GM19397 (cell line): ENCODE measurements at regions not wholly inside any gene's neighbourhood (a gene's known extent, or its start where the extent isn't known, plus 50 kb on each side); places are given as distances from the start of the nearest gene placed in this dataset.

ENCODE experiments used
- ATAC-seq: cut with Tn5 transposase; IDR thresholded peaks from one replicate; pipeline ENCODE4 v1.9.1; 2021; ENCODE audit warnings: mild to moderate bottlenecking, moderate library complexity; ENCODE audit not compliant: unreplicated experiment

DNA sequence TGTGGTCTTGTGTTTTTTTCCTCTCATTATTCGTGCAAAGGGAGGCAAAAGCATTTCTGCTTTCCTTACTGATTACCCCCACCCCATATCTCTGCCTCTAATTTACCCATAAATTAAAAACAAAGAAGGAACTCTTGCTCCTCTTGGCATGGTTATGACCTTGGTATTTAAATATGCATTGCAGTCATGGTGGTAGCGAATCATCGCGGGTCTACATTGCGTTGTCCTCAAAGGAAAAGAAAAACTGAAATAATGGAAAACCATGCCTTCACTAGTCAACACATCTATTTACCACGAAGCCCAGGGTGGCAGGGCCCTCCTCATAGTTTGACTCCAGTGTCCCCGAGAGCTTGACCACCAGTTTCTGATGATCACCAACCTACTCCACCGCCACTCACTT is 126.7 kb upstream of the PARP11 start:
- ATAC-seq = no peak

DNA sequence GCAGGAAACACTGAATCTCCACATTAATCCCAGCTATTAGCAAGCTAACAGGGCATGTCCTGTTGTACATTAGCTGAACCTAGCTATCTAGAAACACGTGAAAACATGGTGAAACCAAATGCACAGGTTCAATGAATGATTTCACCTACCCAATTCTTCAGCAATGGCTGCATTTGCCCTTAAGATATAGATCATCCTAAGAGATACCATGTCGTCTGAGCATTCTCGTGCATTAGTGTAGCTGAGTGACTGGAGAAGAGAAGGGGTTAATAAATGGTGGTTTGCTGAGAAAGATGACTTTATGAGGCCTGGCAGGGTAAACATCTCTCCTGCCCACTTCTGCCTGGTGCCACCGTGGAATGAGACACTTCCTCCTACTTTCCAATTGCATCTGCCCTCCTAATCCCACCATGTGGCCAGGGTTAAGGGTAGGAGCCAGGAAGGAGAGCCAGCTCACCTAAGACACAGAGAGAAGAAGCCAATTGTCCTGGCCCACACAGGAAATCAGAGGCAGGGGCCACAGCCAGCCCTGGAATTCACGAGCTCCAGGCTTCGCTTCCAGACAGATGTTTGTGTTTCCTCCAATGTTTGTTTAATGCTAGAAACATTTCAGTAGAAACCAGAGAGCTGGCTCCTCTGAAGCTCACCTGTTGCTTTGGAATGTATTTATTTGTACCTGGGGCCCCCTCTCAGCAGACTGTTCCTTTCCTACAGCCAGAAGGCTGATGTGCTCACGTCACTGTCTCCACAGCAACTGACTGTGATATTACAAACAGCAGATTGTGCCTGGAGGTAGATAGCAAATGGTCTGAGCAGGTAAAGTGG is 126.0 kb upstream of the PARP11 start:
- no peak for ATAC-seq

- no peak for ATAC-seq
Observed at GRCh38 chr12:3998397-3998796, 125.2 kb upstream of the PARP11 start.

DNA sequence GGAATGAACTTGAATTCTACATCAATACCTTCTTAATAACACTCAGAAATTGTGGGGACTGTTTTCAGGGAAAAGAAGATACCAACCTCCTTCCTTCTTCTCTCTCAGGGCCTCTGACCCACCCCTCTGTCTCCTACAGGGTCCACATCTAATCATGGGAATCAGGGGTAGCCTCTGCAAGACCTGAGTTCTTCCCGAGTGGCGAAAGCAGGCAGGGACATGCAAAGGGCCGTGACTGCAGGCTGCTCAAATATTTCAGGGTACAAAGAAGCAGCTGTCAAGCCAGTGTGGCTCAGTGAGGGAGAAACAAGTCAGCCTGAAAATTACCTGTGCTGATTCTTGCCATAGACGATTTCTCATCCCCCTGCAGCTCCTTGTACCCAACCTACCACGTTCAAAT is 123.1 kb upstream of the PARP11 start:
- no peak for ATAC-seq

DNA sequence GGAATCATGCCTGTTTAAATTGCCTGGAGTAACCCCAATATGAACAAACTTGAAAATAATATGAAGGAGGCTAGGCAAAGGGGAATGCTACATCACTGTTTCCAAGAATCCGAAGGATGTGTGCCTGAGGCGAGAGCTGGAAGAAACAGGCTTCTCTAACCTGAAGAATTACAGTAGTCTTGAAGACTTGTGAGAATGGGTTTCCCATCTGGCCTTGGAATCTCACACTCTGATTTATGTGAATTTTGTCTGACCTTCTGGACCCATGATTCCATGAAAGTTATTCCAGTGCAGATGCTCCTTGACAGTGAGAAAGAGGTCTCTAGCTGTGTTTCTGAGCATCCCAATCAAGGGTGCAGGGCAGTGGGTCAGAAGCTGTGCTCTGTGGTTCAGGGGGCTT is 122.1 kb upstream of the PARP11 start:
- ATAC-seq = no peak

- ATAC-seq = no peak
Observed at GRCh38 chr12:3994500-3994899, 121.3 kb upstream of the PARP11 start.

- ATAC-seq = no peak
Observed at GRCh38 chr12:3992945-3993344, 119.7 kb upstream of the PARP11 start.

- no peak for ATAC-seq
Observed at GRCh38 chr12:3991798-3992580, 118.8 kb upstream of the PARP11 start.

DNA sequence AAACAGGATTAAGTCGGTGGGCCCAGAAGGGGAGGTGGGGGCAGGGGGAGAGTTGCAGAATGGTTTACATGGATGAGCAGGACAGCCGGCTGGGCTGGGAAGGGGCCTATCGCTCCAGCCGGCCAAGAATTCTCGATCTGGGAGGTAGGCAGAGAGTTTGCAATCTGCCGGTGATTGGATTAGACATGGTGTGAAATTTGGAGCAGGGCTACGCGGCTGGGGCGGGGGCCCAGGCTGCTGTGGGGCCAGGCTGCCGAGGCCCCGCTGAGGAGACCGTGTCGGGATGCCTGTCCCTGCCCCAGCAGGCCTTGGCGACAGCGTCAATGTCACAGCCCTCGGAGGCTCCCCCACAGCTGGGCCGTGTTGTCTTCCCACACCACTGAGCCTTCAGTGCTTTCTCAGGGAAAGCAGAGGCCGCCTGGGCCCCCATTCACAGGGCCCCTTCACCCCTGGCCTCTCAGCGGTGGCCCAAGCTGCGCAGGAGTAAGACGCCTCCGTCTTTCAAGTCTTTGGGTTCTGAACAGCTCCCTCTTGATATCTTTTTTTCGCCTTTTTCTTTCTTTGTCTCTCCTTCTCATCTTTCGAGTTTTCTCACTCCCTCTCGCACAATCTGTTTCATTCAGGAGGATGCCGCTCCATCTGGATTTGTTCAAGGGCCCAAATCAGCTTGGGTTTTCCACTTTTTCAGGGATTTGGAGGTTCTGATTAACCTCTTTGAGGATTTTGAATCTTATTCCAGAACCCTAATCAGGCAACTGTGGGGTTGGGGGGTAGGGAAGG is 117.5 kb upstream of the PARP11 start:
- no peak for ATAC-seq

- ATAC-seq = no peak
Observed at GRCh38 chr12:3989218-3989550, 116.0 kb upstream of the PARP11 start.

GRCh38 chr12:3988519-3989217 is 115.5 kb upstream of the PARP11 start:
- no peak for ATAC-seq

GRCh38 chr12:3987571-3987970 is 114.4 kb upstream of the PARP11 start:
- ATAC-seq = no peak

DNA sequence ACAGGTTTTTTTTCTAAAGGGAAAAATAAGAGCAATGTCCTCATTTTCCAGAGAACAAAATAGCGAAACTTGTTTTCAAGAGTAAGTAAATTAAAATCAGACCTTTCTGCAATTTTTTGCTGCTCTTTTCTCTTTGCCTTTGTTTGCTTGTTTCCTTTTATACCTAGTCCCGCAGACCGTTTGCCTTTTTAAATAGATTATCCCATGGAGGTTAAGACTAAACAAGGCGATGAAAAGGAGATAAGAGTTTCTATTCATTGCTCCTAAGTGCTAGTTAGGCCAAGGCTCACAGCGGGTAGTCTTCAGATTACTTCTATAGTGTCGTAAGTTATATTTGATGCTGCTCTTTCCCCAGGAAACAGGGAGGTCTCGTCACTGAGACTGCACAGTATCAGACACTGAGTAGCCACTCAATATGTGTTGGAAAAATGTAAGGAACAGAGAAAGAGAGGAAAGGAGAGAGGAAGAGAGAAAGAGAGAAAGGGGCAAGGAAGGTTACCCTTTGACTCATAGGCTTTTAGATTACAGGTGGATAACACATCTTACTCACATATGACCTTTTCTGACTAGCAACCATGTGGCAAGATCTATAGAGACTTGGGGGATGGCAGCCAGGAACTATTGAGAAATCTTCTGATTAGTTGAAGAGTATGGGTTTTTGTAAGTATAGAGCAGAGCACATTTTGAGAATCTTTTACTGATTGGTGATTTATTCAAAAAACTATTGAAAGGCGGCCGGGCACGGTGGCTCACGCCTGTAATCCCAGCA is 107.5 kb upstream of the PARP11 start:
- ATAC-seq = no peak

- ATAC-seq = no peak
Observed at GRCh38 chr12:3977621-3978020, 104.4 kb upstream of the PARP11 start.

DNA sequence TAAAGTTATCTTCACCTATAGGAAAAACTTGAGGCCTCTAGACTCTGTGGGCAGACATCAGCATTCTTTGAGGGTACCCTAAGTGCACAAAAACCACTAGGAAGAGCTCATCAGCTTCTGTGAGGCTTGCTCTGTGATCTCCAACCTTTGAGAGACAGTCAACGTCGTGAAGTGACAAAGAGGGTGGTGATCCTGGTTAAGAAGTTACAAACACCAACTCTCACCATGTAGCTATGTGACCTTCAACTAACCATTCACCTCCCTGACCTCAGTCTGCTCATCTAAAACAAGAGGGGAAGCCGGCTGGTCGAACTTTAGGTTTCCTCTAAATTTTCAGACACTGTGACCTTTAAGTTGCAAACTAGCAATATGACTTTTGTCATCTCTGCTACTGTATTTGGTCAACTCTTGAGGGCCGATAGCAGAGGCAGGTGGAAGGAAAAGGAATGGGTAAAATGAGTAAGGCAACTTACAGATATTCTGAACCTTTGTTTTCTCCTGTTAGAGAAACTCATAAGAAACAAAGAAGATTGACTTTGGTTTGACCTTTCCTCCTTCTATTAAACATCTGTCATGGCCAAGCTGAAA is 103.2 kb upstream of the PARP11 start:
- ATAC-seq = no peak

- ATAC-seq = no peak
Observed at GRCh38 chr12:3975652-3976051, 102.5 kb upstream of the PARP11 start.

DNA sequence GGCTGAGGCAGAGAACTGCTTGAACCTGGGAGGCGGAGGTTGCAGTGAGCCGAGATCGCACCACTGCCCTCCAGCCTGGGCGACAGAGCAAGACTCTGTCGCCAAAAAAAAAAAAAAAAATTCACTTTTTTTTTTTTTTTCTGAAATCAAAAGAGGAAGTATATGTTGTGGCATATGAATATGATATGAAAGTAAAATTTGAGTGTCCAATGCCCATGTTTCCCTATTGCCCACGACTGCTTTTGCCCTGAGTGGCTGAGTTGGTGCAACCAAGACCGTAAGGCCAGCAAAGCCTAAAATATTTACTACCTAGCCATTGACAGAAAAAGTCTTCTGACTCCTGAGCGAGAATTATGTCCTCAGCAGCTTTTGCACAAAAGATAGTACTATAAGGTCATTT is 101.7 kb upstream of the PARP11 start:
- no peak for ATAC-seq

- ATAC-seq = no peak
Observed at GRCh38 chr12:3973973-3974644, 100.9 kb upstream of the PARP11 start.

- no peak for ATAC-seq
Observed at GRCh38 chr12:3973269-3973884, 100.2 kb upstream of the PARP11 start.
